Endometrial microvascular endothelial cells (primary cell): ENCODE measurements at regions not wholly inside any gene's neighbourhood (a gene's known extent, or its start where the extent isn't known, plus 50 kb on each side); places are given as distances from the start of the nearest gene placed in this dataset.

Experiments used
- in situ Hi-C: cut with HindIII; loops from 2 replicates; pipeline ENCODE4 v1.10.0; 2017; ENCODE audit warnings: low sequenced_read_pairs, low pct_unique_long_range_greater_than_20kb; ENCODE audit errors: inconsistent ontology term

GRCh38 chr7:36019980-36020379, 133.1 kb upstream of the EEPD1 start:
- in situ Hi-C loops: no loop called here

GRCh38 chr7:36021367-36021766, 131.7 kb upstream of the EEPD1 start:
- in situ Hi-C loops: no loop called here

GRCh38 chr7:36021917-36022550, 131.0 kb upstream of the EEPD1 start:
- in situ Hi-C loops: no loop called here

GRCh38 chr7:36023033-36023560, 130.0 kb upstream of the EEPD1 start:
- in situ Hi-C loops: no loop called here

- in situ Hi-C loops: no loop called here
Measured at GRCh38 chr7:36025190-36025589, 127.9 kb upstream of the EEPD1 start.

GRCh38 chr7:36029311-36029710, 123.7 kb upstream of the EEPD1 start:
- in situ Hi-C loops: no loop called here

GRCh38 chr7:36029853-36030515, 123.1 kb upstream of the EEPD1 start:
- in situ Hi-C loops: no loop called here

GRCh38 chr7:36032361-36032818, 120.7 kb upstream of the EEPD1 start:
- in situ Hi-C loops: no loop called here

GRCh38 chr7:36034020-36034419, 119.0 kb upstream of the EEPD1 start:
- in situ Hi-C loops: no loop called here

- in situ Hi-C loops: no loop called here
Measured at GRCh38 chr7:36035186-36035585, 117.9 kb upstream of the EEPD1 start.

GRCh38 chr7:36036590-36036989, 116.5 kb upstream of the EEPD1 start:
- in situ Hi-C loops: no loop called here

GRCh38 chr7:36037121-36037662, 115.9 kb upstream of the EEPD1 start:
- in situ Hi-C loops: no loop called here

GRCh38 chr7:36038063-36038721, 114.9 kb upstream of the EEPD1 start:
- in situ Hi-C loops: no loop called here

GRCh38 chr7:36039243-36039642, 113.8 kb upstream of the EEPD1 start:
- in situ Hi-C loops: no loop called here

- in situ Hi-C loops: no loop called here
Measured at GRCh38 chr7:36039671-36040070, 113.4 kb upstream of the EEPD1 start.

GRCh38 chr7:36040679-36041078, 112.4 kb upstream of the EEPD1 start:
- in situ Hi-C loops: no loop called here

- in situ Hi-C loops: no loop called here
Measured at GRCh38 chr7:36044101-36044892, 108.8 kb upstream of the EEPD1 start.

- in situ Hi-C loops: no loop called here
Measured at GRCh38 chr7:36045326-36045725, 107.7 kb upstream of the EEPD1 start.

- in situ Hi-C loops: no loop called here
Measured at GRCh38 chr7:36045830-36046341, 107.2 kb upstream of the EEPD1 start.
